KMS-11 (cell line): ENCODE measurements at regions not wholly inside any gene's neighbourhood (a gene's known extent, or its start where the extent isn't known, plus 50 kb on each side); places are given as distances from the start of the nearest gene placed in this dataset.

Experiments
- H2AFZ ChIP-seq: fragments of 200-600 bp; sonication (generic); 2 replicates; pipeline ENCODE4 v1.6.1; 2016; ENCODE audit warnings: antibody characterized with exemption, mixed run types, low read depth
- H3K27ac ChIP-seq: fragments of 200-600 bp; sonication (generic); 2 replicates; pipeline ENCODE4 v1.6.1; 2016; ENCODE audit warnings: mild to moderate bottlenecking, mixed run types
- H3K27me3 ChIP-seq: fragments of 200-600 bp; sonication (generic); 2 replicates; pipeline ENCODE4 v1.6.1; 2017; ENCODE audit warnings: mild to moderate bottlenecking, low read depth, mixed run types, moderate library complexity; ENCODE audit not compliant: insufficient read depth
- H3K36me3 ChIP-seq: fragments of 200-600 bp; sonication (generic); 2 replicates; pipeline ENCODE4 v1.6.1; 2017; ENCODE audit warnings: mild to moderate bottlenecking, mixed run types; ENCODE audit not compliant: insufficient read depth
- H3K4me1 ChIP-seq: fragments of 200-600 bp; sonication (generic); 2 replicates; pipeline ENCODE4 v1.6.1; 2016; ENCODE audit warnings: mild to moderate bottlenecking, low read depth, mixed run types; ENCODE audit not compliant: poor library complexity, severe bottlenecking
- H3K4me2 ChIP-seq: fragments of 200-600 bp; sonication (generic); 2 replicates; pipeline ENCODE4 v1.7.0; 2016; ENCODE audit warnings: mild to moderate bottlenecking, mixed run types
- H3K4me3 ChIP-seq: fragments of 200-600 bp; sonication (generic); IDR thresholded peaks from 2 replicates; pipeline ENCODE4 v1.6.1; 2017; ENCODE audit warnings: low read depth, low read length, mixed read lengths; ENCODE audit not compliant: insufficient read depth
- H3K79me2 ChIP-seq: fragments of 200-600 bp; sonication (generic); 2 replicates; pipeline ENCODE4 v1.6.1; 2016; ENCODE audit warnings: low read depth, mixed run types; ENCODE audit not compliant: insufficient read depth
- H3K9ac ChIP-seq: fragments of 200-600 bp; sonication (generic); 2 replicates; pipeline ENCODE4 v1.6.1; 2016; ENCODE audit warnings: mild to moderate bottlenecking, mixed run types
- H4K20me1 ChIP-seq: fragments of 200-600 bp; sonication (generic); 2 replicates; pipeline ENCODE4 v1.6.1; 2016; ENCODE audit warnings: mild to moderate bottlenecking, mixed run types; ENCODE audit not compliant: insufficient read depth
- TF ChIP-seq, protein P1 (sequence below): fragments of 200-600 bp; sonication (generic); conservative IDR thresholded peaks from 2 replicates; pipeline ENCODE4 v1.6.1; 2017; ENCODE audit warnings: low read depth, mild to moderate bottlenecking, antibody characterized with exemption, low read length, moderate library complexity, mixed read lengths

DNA sequence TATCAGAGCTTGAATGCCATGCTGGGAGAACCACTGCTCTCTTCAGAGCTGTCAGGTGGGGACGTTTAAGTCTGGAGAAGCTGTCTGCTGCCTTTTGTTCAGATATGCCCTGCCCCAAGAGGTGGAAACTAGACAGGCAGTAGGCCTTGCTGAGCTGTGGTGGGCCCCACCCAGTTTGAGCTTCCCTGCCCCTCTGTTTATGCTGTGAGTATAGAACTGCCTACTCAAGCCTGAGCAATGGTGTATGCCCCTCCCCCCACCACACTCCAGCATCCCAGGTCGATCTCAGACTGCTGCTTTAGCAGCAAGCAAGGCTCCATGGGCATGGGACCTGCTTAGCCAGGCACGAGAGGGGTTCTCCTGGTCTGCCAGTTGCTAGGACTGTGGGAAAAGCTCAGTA is 362.3 kb downstream of the FAM170A start:
- Histone ChIP-seq H4K20me1 (no peaks in the 10 kb centered on the region), H3K79me2 (no peaks in the 10 kb centered on the region), H3K9ac (no peak overlapping the region), H3K27me3 (no peaks in the 10 kb centered on the region), H3K4me3 (no peak overlapping the region), H3K4me2 (no peak overlapping the region), H3K27ac (no peak overlapping the region), H2AFZ (no peak overlapping the region), H3K36me3 (no peaks in the 10 kb centered on the region), H3K4me1 (no peaks in the 10 kb centered on the region)
- TF ChIP-seq, protein P1, sequence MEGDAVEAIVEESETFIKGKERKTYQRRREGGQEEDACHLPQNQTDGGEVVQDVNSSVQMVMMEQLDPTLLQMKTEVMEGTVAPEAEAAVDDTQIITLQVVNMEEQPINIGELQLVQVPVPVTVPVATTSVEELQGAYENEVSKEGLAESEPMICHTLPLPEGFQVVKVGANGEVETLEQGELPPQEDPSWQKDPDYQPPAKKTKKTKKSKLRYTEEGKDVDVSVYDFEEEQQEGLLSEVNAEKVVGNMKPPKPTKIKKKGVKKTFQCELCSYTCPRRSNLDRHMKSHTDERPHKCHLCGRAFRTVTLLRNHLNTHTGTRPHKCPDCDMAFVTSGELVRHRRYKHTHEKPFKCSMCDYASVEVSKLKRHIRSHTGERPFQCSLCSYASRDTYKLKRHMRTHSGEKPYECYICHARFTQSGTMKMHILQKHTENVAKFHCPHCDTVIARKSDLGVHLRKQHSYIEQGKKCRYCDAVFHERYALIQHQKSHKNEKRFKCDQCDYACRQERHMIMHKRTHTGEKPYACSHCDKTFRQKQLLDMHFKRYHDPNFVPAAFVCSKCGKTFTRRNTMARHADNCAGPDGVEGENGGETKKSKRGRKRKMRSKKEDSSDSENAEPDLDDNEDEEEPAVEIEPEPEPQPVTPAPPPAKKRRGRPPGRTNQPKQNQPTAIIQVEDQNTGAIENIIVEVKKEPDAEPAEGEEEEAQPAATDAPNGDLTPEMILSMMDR = no peak

DNA sequence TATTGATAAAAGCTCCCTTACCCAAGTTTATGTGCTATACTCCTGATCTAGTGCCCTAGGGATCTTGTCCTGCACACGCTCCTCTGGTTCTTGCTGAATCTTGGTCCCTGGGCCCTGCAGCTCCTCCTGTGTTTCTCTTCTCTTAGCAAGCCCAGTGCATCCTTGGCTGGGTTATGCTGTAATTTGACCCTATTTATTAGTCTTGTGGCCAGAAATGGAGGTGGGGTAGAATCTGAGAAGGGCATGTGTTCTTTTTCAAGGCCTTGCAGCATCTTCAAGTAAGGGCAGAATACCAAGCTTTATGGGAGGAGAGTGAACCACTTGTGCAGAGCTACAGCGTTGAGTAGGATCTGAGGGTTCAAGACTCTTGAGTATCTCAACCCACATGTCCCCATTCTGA is 366.8 kb downstream of the FAM170A start:
- no peaks in the 10 kb centered on the region for H3K4me1 ChIP-seq

DNA sequence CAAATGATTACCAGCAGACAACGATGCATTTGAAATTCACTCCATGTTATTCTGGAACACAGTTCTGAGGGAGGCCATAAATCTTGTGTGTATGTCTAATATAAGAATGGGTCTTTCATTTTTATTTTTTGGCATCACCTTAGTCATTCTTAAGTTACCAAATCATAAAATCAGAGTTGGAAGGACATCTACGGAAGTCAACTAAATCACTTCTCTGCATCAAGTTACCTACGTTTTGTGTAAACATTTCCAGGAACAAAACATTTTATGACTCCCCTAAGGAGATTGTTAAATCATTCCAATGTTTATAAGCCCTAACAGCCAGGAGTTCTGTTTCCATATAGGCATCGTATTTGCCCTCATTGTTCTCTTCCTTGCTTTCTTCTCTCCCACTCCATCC is 378.2 kb downstream of the FAM170A start:
- no peak overlapping the region for H3K9ac ChIP-seq
- no peak overlapping the region for H3K27ac ChIP-seq
- no peaks in the 10 kb centered on the region for H4K20me1 ChIP-seq
- H3K36me3 ChIP-seq = no peaks in the 10 kb centered on the region
- no peaks in the 10 kb centered on the region for H3K27me3 ChIP-seq
- H3K4me1 ChIP-seq = no peaks in the 10 kb centered on the region
- TF ChIP-seq, protein P1 = no peak
- no peak overlapping the region for H3K4me2 ChIP-seq
- H2AFZ ChIP-seq = no peak overlapping the region
- H3K79me2 ChIP-seq = no peaks in the 10 kb centered on the region
- no peak overlapping the region for H3K4me3 ChIP-seq

More for the DNA sequence above, 366.8 kb downstream of the FAM170A start:
- no peak overlapping the region for H3K9ac ChIP-seq
- no peak overlapping the region for H3K4me2 ChIP-seq
- TF ChIP-seq, protein P1 = no peak
- H3K4me3 ChIP-seq = no peak overlapping the region
- H3K36me3 ChIP-seq = no peaks in the 10 kb centered on the region
- H3K79me2 ChIP-seq = no peaks in the 10 kb centered on the region
- no peak overlapping the region for H3K27ac ChIP-seq
- no peaks in the 10 kb centered on the region for H4K20me1 ChIP-seq
- H2AFZ ChIP-seq = no peak overlapping the region
- no peaks in the 10 kb centered on the region for H3K27me3 ChIP-seq

DNA sequence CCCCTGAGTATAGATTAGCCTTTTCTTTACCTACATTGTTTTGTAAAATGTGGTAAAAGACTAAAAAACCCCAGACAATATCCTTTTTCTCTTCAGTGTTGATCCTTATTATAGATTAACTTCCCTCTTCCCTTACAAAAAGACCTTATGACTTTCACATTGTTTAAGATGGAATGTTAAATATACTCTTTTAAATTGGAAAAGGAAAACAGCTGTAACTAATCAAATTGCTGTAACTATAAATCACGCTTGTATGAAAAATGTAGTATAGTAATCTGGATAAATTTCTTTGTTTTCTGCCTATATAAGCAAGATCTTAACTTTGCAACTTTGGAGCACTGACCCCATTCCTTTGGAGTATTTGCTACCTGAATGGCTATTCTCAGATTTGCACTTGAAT is 383.1 kb downstream of the FAM170A start:
- Histone ChIP-seq H2AFZ (no peak overlapping the region), H3K4me2 (no peak overlapping the region), H3K27me3 (no peaks in the 10 kb centered on the region), H3K36me3 (no peaks in the 10 kb centered on the region), H3K4me3 (no peak overlapping the region), H3K4me1 (no peaks in the 10 kb centered on the region), H4K20me1 (no peaks in the 10 kb centered on the region), H3K27ac (no peak overlapping the region), H3K9ac (no peak overlapping the region), H3K79me2 (no peaks in the 10 kb centered on the region)
- TF ChIP-seq, protein P1 = no peak

DNA sequence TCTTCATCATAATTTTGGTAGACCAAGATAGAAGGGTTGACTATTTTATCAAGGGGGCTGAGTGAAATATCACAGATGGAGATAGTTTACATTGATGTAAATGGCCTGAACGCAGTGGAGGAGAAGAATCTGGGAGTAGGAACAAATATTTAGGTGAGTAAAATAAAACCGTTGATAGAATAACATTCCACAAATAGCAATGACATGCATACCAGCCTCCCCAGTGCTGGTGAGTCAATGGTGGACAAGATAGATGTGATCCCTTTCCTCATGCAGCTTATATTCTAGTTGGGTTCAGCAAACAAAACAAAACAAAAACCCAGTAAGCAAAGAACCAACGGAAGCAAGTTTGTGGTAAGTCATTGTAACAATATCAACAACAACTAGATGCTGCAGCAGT is 385.2 kb downstream of the FAM170A start:
- no peak overlapping the region for H3K4me3 ChIP-seq
- no peaks in the 10 kb centered on the region for H3K4me1 ChIP-seq
- H3K27ac ChIP-seq = no peak overlapping the region
- H3K9ac ChIP-seq = no peak overlapping the region
- no peak overlapping the region for H3K4me2 ChIP-seq
- no peak overlapping the region for H2AFZ ChIP-seq
- no peaks in the 10 kb centered on the region for H4K20me1 ChIP-seq
- no peaks in the 10 kb centered on the region for H3K36me3 ChIP-seq
- TF ChIP-seq, protein P1 = no peak
- no peaks in the 10 kb centered on the region for H3K27me3 ChIP-seq
- no peaks in the 10 kb centered on the region for H3K79me2 ChIP-seq
